Fibroblast of lung (primary cell): ENCODE measurements at regions not wholly inside any gene's neighbourhood (a gene's known extent, or its start where the extent isn't known, plus 50 kb on each side); places are given as distances from the start of the nearest gene placed in this dataset.
"Not testable (repeated sequence)": the region's sequence is repeated elsewhere in the genome, so short reads cannot be mapped to it uniquely, and the experiment has no call there.

ENCODE experiments used
- DNase-seq, 2 donors: peaks; one replicate each; pipeline versions ENCODE4 v3.0.0 to v3.0.0-alpha.2; 2010; ENCODE audit warnings: low read depth in 2 of 2
- H2AFZ ChIP-seq: 2 replicates; pipeline ENCODE4 v1.5.1; 2012; ENCODE audit warnings: low read length, control low read depth, inconsistent platforms
- H3K27ac ChIP-seq: 2 replicates; pipeline ENCODE4 v1.5.1; 2011; ENCODE audit warnings: low read length, control low read depth; ENCODE audit not compliant: insufficient read depth
- H3K27me3 ChIP-seq: 2 replicates; pipeline ENCODE4 v1.5.1; 2011; ENCODE audit warnings: mild to moderate bottlenecking, low read length; ENCODE audit not compliant: control insufficient read depth, insufficient read depth
- H3K36me3 ChIP-seq: 2 replicates; pipeline ENCODE4 v1.5.1; 2011; ENCODE audit warnings: low read length; ENCODE audit not compliant: control insufficient read depth, insufficient read depth
- H3K4me1 ChIP-seq: 2 replicates; pipeline ENCODE4 v1.5.1; 2011; ENCODE audit warnings: low read length; ENCODE audit not compliant: control insufficient read depth, insufficient read depth; ENCODE audit errors: extremely low read depth
- H3K4me2 ChIP-seq: 2 replicates; pipeline ENCODE4 v1.5.1; 2011; ENCODE audit warnings: low read length, control low read depth; ENCODE audit not compliant: insufficient read depth; ENCODE audit errors: extremely low read depth
- H3K4me3 ChIP-seq, 4 experiments: fragments of 200-600 bp in 1 of 4; sonication (generic) in 1 of 4; replicated peaks in 1 of 4; 2 replicates each; pipeline ENCODE4 v1.5.1; 2011 to 2016; ENCODE audit warnings: low read length in 4 of 4, low read depth in 3 of 4, mild to moderate bottlenecking in 3 of 4, control low read depth in 2 of 4, inconsistent platforms in 1 of 4, mixed read lengths in 1 of 4; ENCODE audit not compliant: insufficient read depth in 1 of 4; ENCODE audit errors: control extremely low read depth in 1 of 4
- H3K79me2 ChIP-seq: 2 replicates; pipeline ENCODE4 v1.5.1; 2012; ENCODE audit warnings: mild to moderate bottlenecking, low read length, inconsistent platforms; ENCODE audit not compliant: control insufficient read depth, insufficient read depth
- H3K9ac ChIP-seq: 2 replicates; pipeline ENCODE4 v1.5.1; 2011; ENCODE audit warnings: mild to moderate bottlenecking, low read length, control low read depth; ENCODE audit not compliant: insufficient read depth
- H3K9me3 ChIP-seq: 2 replicates; pipeline ENCODE4 v1.5.1; 2012; ENCODE audit warnings: low read depth, low read length; ENCODE audit not compliant: control insufficient read depth, insufficient read depth
- H4K20me1 ChIP-seq: 2 replicates; pipeline ENCODE4 v1.5.1; 2011; ENCODE audit warnings: low read length; ENCODE audit not compliant: control insufficient read depth, insufficient read depth; ENCODE audit errors: extremely low read depth
- EZH2 ChIP-seq: IDR thresholded peaks from 2 replicates; pipeline ENCODE4 v1.5.1; 2012; ENCODE audit warnings: low read length, control low read depth, mild to moderate bottlenecking; ENCODE audit errors: missing control alignments
- TF ChIP-seq, protein P1 (sequence below), 2 donors: IDR thresholded peaks in 1 of 2; conservative IDR thresholded peaks in 1 of 2; 1 replicate in 1 of 2; 2 replicates in 1 of 2; pipeline ENCODE4 v1.5.1; 2011 to 2012; ENCODE audit warnings: low read length in 2 of 2, control low read depth in 1 of 2, inconsistent platforms in 1 of 2, low read depth in 1 of 2, mild to moderate bottlenecking in 1 of 2

DNA sequence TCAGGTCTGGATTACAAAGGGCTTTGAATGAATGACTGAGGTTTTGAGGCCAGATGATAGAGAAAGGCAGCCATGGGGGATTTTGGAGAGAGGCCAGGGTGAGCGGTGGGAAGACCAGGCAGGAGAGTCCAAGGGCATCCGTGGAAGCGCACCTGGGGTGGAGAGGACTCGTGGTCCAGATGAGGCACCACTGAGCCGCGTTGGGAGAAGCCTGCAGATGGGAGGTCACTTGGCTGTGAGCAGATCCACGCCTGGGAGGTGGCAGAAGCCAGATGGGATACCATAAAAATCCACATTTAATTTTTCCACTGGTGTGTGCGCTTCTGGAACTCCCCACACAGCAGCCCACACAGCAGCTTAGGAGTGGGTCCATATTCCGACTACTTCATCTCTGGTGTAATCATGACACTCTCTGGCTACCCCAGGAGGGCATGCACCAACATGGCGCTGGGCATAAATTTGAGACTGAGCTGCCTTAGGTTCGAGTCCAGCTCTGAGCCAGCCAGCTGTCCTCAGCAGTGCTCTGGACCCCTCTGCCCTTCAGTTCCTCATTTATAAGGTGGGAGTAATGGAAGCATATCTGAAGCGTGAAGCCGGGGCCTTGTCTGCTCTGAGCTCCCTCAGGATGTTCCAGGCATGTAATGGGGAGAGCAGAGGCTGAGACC lies 90.2 kb upstream of the FAM20C start:
- TF ChIP-seq, protein P1, sequence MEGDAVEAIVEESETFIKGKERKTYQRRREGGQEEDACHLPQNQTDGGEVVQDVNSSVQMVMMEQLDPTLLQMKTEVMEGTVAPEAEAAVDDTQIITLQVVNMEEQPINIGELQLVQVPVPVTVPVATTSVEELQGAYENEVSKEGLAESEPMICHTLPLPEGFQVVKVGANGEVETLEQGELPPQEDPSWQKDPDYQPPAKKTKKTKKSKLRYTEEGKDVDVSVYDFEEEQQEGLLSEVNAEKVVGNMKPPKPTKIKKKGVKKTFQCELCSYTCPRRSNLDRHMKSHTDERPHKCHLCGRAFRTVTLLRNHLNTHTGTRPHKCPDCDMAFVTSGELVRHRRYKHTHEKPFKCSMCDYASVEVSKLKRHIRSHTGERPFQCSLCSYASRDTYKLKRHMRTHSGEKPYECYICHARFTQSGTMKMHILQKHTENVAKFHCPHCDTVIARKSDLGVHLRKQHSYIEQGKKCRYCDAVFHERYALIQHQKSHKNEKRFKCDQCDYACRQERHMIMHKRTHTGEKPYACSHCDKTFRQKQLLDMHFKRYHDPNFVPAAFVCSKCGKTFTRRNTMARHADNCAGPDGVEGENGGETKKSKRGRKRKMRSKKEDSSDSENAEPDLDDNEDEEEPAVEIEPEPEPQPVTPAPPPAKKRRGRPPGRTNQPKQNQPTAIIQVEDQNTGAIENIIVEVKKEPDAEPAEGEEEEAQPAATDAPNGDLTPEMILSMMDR (conservative IDR thresholded peaks at IDR 0.05 in 1 of 2, IDR thresholded peaks at IDR 0.05 in 1 of 2; ENCODE audit: low read depth in 1 of 2, low read length in 2 of 2), result no peak
- TF ChIP-seq EZH2, result no peak
- no peak overlapping the region for H3K9ac ChIP-seq
- no peak overlapping the region for H3K4me3 ChIP-seq
- H3K4me1 ChIP-seq, result peaks cover 10% of the 10 kb centered on the region
- H3K27ac ChIP-seq, result no peak overlapping the region
- H3K27me3 ChIP-seq, result no peaks in the 10 kb centered on the region
- DNase-seq, result no peak
- H4K20me1 ChIP-seq, result no peaks in the 10 kb centered on the region
- no peaks in the 10 kb centered on the region for H3K9me3 ChIP-seq
- no peak overlapping the region for H2AFZ ChIP-seq
- H3K79me2 ChIP-seq, result no peaks in the 10 kb centered on the region
- no peaks in the 10 kb centered on the region for H3K36me3 ChIP-seq
- no peak overlapping the region for H3K4me2 ChIP-seq

DNA sequence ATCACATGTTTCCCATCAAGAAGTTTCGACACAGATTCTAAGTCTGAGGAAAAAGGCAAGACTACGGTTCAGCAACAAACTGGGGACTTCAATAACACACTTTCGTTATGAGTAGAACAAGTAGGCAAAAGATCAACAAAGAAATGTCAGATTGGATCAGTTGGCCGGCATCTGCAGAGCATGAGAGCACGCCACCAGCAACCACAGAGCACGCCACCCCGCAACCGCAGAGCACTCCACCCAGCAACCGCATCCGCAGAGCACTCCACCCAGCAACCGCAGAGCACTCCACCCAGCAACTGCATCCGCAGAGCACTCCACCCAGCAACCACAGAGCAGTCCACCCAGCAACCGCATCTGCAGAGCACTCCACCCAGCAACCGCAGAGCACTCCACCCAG lies 89.7 kb upstream of the FAM20C start:
- no peaks in the 10 kb centered on the region for H3K27me3 ChIP-seq
- TF ChIP-seq, protein P1 (conservative IDR thresholded peaks at IDR 0.05 in 1 of 2, IDR thresholded peaks at IDR 0.05 in 1 of 2; ENCODE audit: low read depth in 1 of 2, low read length in 2 of 2), result no peak
- no peak for TF ChIP-seq EZH2
- H3K79me2 ChIP-seq, result no peaks in the 10 kb centered on the region
- no peaks in the 10 kb centered on the region for H4K20me1 ChIP-seq
- no peak overlapping the region for H3K27ac ChIP-seq
- H3K4me1 ChIP-seq, result peaks cover 10% of the 10 kb centered on the region
- H3K4me2 ChIP-seq, result no peak overlapping the region
- H3K36me3 ChIP-seq, result no peaks in the 10 kb centered on the region
- H3K9me3 ChIP-seq, result no peaks in the 10 kb centered on the region
- no peak overlapping the region for H3K4me3 ChIP-seq
- peak in 1 of 2 donors; percentile 23 for DNase-seq
- no peak overlapping the region for H3K9ac ChIP-seq
- no peak overlapping the region for H2AFZ ChIP-seq

DNA sequence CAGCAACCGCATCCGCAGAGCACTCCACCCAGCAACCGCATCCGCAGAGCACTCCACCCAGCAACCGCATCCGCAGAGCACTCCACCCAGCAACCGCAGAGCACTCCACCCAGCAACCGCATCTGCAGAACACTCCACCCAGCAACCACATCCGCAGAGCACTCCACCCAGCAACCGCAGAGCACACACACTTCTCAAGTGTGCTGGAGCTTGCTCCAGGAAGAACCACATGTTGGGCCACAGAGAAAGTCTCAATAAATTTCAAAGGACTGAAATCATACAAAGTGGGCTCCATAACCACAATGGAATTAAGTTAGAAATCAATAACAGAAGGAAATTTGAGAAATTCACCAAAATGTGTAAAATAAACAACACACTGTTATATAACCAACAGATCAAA lies 88.4 kb upstream of the FAM20C start:
- not testable (repeated sequence) for H3K27me3 ChIP-seq, H4K20me1 ChIP-seq, DNase-seq

More for the DNA sequence above, 88.4 kb upstream of the FAM20C start:
- H3K9me3 ChIP-seq, H3K9ac ChIP-seq, H3K4me2 ChIP-seq, H2AFZ ChIP-seq, H3K79me2 ChIP-seq, H3K36me3 ChIP-seq, H3K27ac ChIP-seq, H3K4me1 ChIP-seq, H3K4me3 ChIP-seq: not testable (repeated sequence)
